Common myeloid progenitor, CD34-positive (primary cell): ENCODE measurements at regions not wholly inside any gene's neighbourhood (a gene's known extent, or its start where the extent isn't known, plus 50 kb on each side); places are given as distances from the start of the nearest gene placed in this dataset.
A peak's percentile ranks its signal among the peaks of the same experiment; 100 is the strongest.

Experiments
- CTCF ChIA-PET: fragments of 350-600 bp; sonication (Branson Sonifier 250); formaldehyde crosslinking; loops from one replicate; lab custom pipeline; 2021; ENCODE audit warnings: antibody characterized with exemption; lab: Charles Lee
- POLR2A ChIA-PET: fragments of 350-600 bp; sonication (Branson Sonifier 250); formaldehyde crosslinking; loops from one replicate; lab custom pipeline; 2021; ENCODE audit warnings: antibody characterized with exemption; lab: Charles Lee
- DNase-seq, 3 donors: peaks; one replicate each; pipeline versions ENCODE4 v3.0.0 to v3.0.0-alpha.2; 2013
- H3K27ac ChIP-seq, 2 experiments: 1 replicate in 1 of 2; 2 replicates in 1 of 2; pipeline ENCODE4 v1.7.0; 2013; ENCODE audit warnings: inconsistent platforms in 2 of 2, low read length in 2 of 2, mild to moderate bottlenecking in 2 of 2, low read depth in 1 of 2, moderate library complexity in 1 of 2; ENCODE audit not compliant: severe bottlenecking in 2 of 2, insufficient read depth in 1 of 2, poor library complexity in 1 of 2
- H3K27me3 ChIP-seq, 5 experiments: replicated peaks in 2 of 5; 1 replicate in 3 of 5; 2 replicates in 2 of 5; pipeline versions ENCODE4 v1.6.1 to v1.7.0; 2013; ENCODE audit warnings: low read length in 4 of 5, mild to moderate bottlenecking in 2 of 5, moderate library complexity in 2 of 5, inconsistent platforms in 1 of 5; ENCODE audit not compliant: insufficient read depth in 5 of 5, control insufficient read depth in 4 of 5
- H3K36me3 ChIP-seq, 4 experiments: 1 replicate in 2 of 4; 2 replicates in 2 of 4; pipeline versions ENCODE4 v1.6.1 to v1.7.0; 2013; ENCODE audit warnings: low read length in 3 of 4, control low read depth in 1 of 4, mild to moderate bottlenecking in 1 of 4; ENCODE audit not compliant: control insufficient read depth in 4 of 4, insufficient read depth in 4 of 4
- H3K4me1 ChIP-seq, 4 experiments: 1 replicate in 3 of 4; 2 replicates in 1 of 4; pipeline versions ENCODE4 v1.6.1 to v1.7.1; 2013; ENCODE audit warnings: low read length in 3 of 4, mild to moderate bottlenecking in 3 of 4, control low read depth in 1 of 4, inconsistent platforms in 1 of 4, moderate library complexity in 1 of 4; ENCODE audit not compliant: control insufficient read depth in 4 of 4, insufficient read depth in 4 of 4; ENCODE audit errors: control extremely low read depth in 1 of 4
- H3K4me3 ChIP-seq, 7 experiments: 1 replicate in 4 of 7; 2 replicates in 3 of 7; pipeline versions ENCODE4 v1.5.1 to v1.7.0; 2013; ENCODE audit warnings: mild to moderate bottlenecking in 7 of 7, low read length in 6 of 7, moderate library complexity in 6 of 7, inconsistent platforms in 2 of 7, low read depth in 2 of 7, control low read depth in 1 of 7; ENCODE audit not compliant: insufficient read depth in 4 of 7, control insufficient read depth in 1 of 7; ENCODE audit errors: extremely low read depth in 1 of 7
- H3K9me3 ChIP-seq, 5 experiments: 1 replicate in 4 of 5; 2 replicates in 1 of 5; pipeline versions ENCODE4 v1.6.1 to v1.7.1; 2013; ENCODE audit warnings: low read length in 4 of 5, mild to moderate bottlenecking in 2 of 5, inconsistent platforms in 1 of 5, low read depth in 1 of 5, moderate library complexity in 1 of 5; ENCODE audit not compliant: control insufficient read depth in 4 of 5, insufficient read depth in 2 of 5; ENCODE audit errors: control extremely low read depth in 1 of 5
- WGBS: methylation state at CpG from one replicate; pipeline ENCODE4 v1.1.5; 2013; ENCODE audit not compliant: insufficient coverage; 5-methylcytosine and 5-hydroxymethylcytosine counted together

GRCh38 chr9:8106362-8106761 is 306.8 kb upstream of the DMAC1 start:
- Histone ChIP-seq H3K4me1 (no peaks in the 10 kb centered on the region), H3K27ac (no peak overlapping the region), H3K27me3 (no peaks in the 10 kb centered on the region), H3K4me3 (no peak overlapping the region), H3K36me3 (no peaks in the 10 kb centered on the region), H3K9me3 (no peaks in the 10 kb centered on the region)
- WGBS = 100% methylated on average over 1 of the region's 1 CpG
- ChIA-PET CTCF (no interaction called here), POLR2A (no interaction called here)
- peak in 1 of 3 donors; percentile 1 for DNase-seq

GRCh38 chr9:8101607-8102006 is 302.0 kb upstream of the DMAC1 start:
- no CpG with 5 or more reads among the region's 2 CpGs for WGBS
- Histone ChIP-seq H3K9me3 (no peaks in the 10 kb centered on the region), H3K27ac (no peak overlapping the region), H3K27me3 (no peaks in the 10 kb centered on the region), H3K4me1 (no peaks in the 10 kb centered on the region), H3K36me3 (no peaks in the 10 kb centered on the region), H3K4me3 (no peak overlapping the region)
- no peak for DNase-seq
- ChIA-PET CTCF (no interaction called here), POLR2A (no interaction called here)

- no peak for DNase-seq
- no CpG with 5 or more reads among the region's 4 CpGs for WGBS
- POLR2A ChIA-PET = no interaction called here
- H3K27ac ChIP-seq = no peak overlapping the region
- no peaks in the 10 kb centered on the region for H3K36me3 ChIP-seq
- H3K4me1 ChIP-seq = no peaks in the 10 kb centered on the region
- H3K27me3 ChIP-seq = no peaks in the 10 kb centered on the region
- CTCF ChIA-PET = no interaction called here
- no peak overlapping the region for H3K4me3 ChIP-seq
- no peaks in the 10 kb centered on the region for H3K9me3 ChIP-seq
Measured at GRCh38 chr9:8096091-8096490, 296.5 kb upstream of the DMAC1 start.

- CTCF ChIA-PET = no interaction called here
- no peak overlapping the region for H3K27ac ChIP-seq
- no peaks in the 10 kb centered on the region for H3K4me1 ChIP-seq
- 70% methylated on average over 1 of the region's 3 CpGs for WGBS
- DNase-seq = no peak
- no peaks in the 10 kb centered on the region for H3K27me3 ChIP-seq
- H3K36me3 ChIP-seq = no peaks in the 10 kb centered on the region
- H3K9me3 ChIP-seq = peaks cover 0 to 2% (median 0%) of the 10 kb centered on the region in 5 experiments
- no peak overlapping the region for H3K4me3 ChIP-seq
- POLR2A ChIA-PET = no interaction called here
Measured at GRCh38 chr9:8095672-8096086, 296.1 kb upstream of the DMAC1 start.

- peaks cover 0 to 2% (median 0%) of the 10 kb centered on the region in 5 experiments for H3K9me3 ChIP-seq
- H3K27ac ChIP-seq = no peak overlapping the region
- H3K4me3 ChIP-seq = no peak overlapping the region
- DNase-seq = no peak
- ChIA-PET CTCF (interaction anchor here (0.6 kb wide), 1 partner anchor 104 kb away, joined by 3 read pairs; no protein-coding TSS in a partner anchor), POLR2A (no interaction called here)
- H3K36me3 ChIP-seq = no peaks in the 10 kb centered on the region
- H3K27me3 ChIP-seq = no peaks in the 10 kb centered on the region
- H3K4me1 ChIP-seq = no peaks in the 10 kb centered on the region
Measured at GRCh38 chr9:8088477-8088876, 288.9 kb upstream of the DMAC1 start.

- H3K27me3 ChIP-seq = no peaks in the 10 kb centered on the region
- peaks cover 0 to 2% (median 0%) of the 10 kb centered on the region in 5 experiments for H3K9me3 ChIP-seq
- CTCF ChIA-PET = no interaction called here
- whole genome bisulfite sequencing = 100% methylated on average over 1 of the region's 1 CpG
- no peak overlapping the region for H3K4me3 ChIP-seq
- no peaks in the 10 kb centered on the region for H3K4me1 ChIP-seq
- DNase-seq = no peak
- H3K36me3 ChIP-seq = no peaks in the 10 kb centered on the region
- POLR2A ChIA-PET = no interaction called here
- H3K27ac ChIP-seq = no peak overlapping the region
Measured at GRCh38 chr9:8085986-8086385, 286.4 kb upstream of the DMAC1 start.

GRCh38 chr9:8078641-8079140 is 279.1 kb upstream of the DMAC1 start:
- no peaks in the 10 kb centered on the region for H3K4me1 ChIP-seq
- no peaks in the 10 kb centered on the region for H3K9me3 ChIP-seq
- H3K27ac ChIP-seq = no peak overlapping the region
- H3K36me3 ChIP-seq = no peaks in the 10 kb centered on the region
- DNase-seq = peak in 2 of 3 donors; percentile 2 to 3
- POLR2A ChIA-PET = no interaction called here
- 92% methylated on average over 7 of the region's 7 CpGs for WGBS
- H3K4me3 ChIP-seq = no peak overlapping the region
- CTCF ChIA-PET = no interaction called here
- H3K27me3 ChIP-seq = peaks cover 0 to 4% (median 0%) of the 10 kb centered on the region in 5 experiments
